PC-3 (cell line): ENCODE measurements at regions not wholly inside any gene's neighbourhood (a gene's known extent, or its start where the extent isn't known, plus 50 kb on each side); places are given as distances from the start of the nearest gene placed in this dataset.

Experiments used
- ATAC-seq: fragments of 200-7000 bp; cut with Tn5 transposase; 2 replicates; pipeline ENCODE4 v1.9.1; 2020; ENCODE audit warnings: mild to moderate bottlenecking, moderate library complexity
- BruUV-seq: library from RNA; stranded (reverse); fragments of 400-500 nt; replicated peaks from 2 replicates; lab custom pipeline; 2021; lab: Mats Ljungman, UMichigan
- CTCF ChIA-PET: fragments of 300-600 bp; sonication (Branson Sonifier 250); formaldehyde crosslinking; loops from one replicate; lab custom pipeline; 2022; ENCODE audit warnings: antibody characterized with exemption; lab: Charles Lee
- POLR2A ChIA-PET: fragments of 300-600 bp; sonication (Branson Sonifier 250); formaldehyde crosslinking; loops from one replicate; lab custom pipeline; 2022; ENCODE audit warnings: antibody characterized with exemption; ENCODE audit not compliant: unreplicated experiment; lab: Charles Lee
- DNase-seq: peaks from one replicate; pipeline ENCODE4 v3.0.0-alpha.2; 2015
- H2AFZ ChIP-seq: fragments of 300-600 bp; sonication (generic); 2 replicates; pipeline ENCODE4 v1.6.0; 2016; ENCODE audit warnings: antibody characterized with exemption, low read length
- H3F3A ChIP-seq: fragments of 300-600 bp; sonication (generic); one replicate; pipeline ENCODE4 v1.6.0; 2017; ENCODE audit warnings: antibody characterized with exemption, low read length, control low read depth, mild to moderate bottlenecking; ENCODE audit not compliant: unreplicated experiment
- H3K27ac ChIP-seq: fragments of 300-600 bp; sonication (generic); 2 replicates; pipeline ENCODE4 v1.5.1; 2016; ENCODE audit warnings: mild to moderate bottlenecking, low read length
- H3K27me3 ChIP-seq: fragments of 300-600 bp; sonication (generic); 2 replicates; pipeline ENCODE4 v1.6.1; 2016; ENCODE audit warnings: low read length, mixed read lengths
- H3K36me3 ChIP-seq: fragments of 300-600 bp; sonication (generic); 2 replicates; pipeline ENCODE4 v1.6.1; 2016; ENCODE audit warnings: low read depth, mixed run types, low read length, mixed read lengths
- H3K4me1 ChIP-seq: fragments of 300-600 bp; sonication (generic); 2 replicates; pipeline ENCODE4 v1.5.1; 2016; ENCODE audit warnings: low read length; ENCODE audit not compliant: insufficient read depth
- H3K4me2 ChIP-seq: fragments of 300-600 bp; sonication (generic); 2 replicates; pipeline ENCODE4 v1.6.0; 2016; ENCODE audit warnings: low read length
- H3K4me3 ChIP-seq: fragments of 300-600 bp; sonication (generic); 2 replicates; pipeline ENCODE4 v1.5.1; 2016; ENCODE audit warnings: mild to moderate bottlenecking, low read length, mixed read lengths
- H3K79me2 ChIP-seq: fragments of 300-600 bp; sonication (generic); 2 replicates; pipeline ENCODE4 v1.6.1; 2017; ENCODE audit warnings: low read length, mixed read lengths
- H3K9ac ChIP-seq: fragments of 300-600 bp; sonication (generic); 2 replicates; pipeline ENCODE4 v1.6.0; 2016; ENCODE audit warnings: mild to moderate bottlenecking, low read length
- H3K9me2 ChIP-seq: fragments of 300-600 bp; sonication (generic); replicated peaks from 2 replicates; pipeline ENCODE4 v1.6.1; 2016; ENCODE audit warnings: mixed run types, low read length, mixed read lengths
- H3K9me3 ChIP-seq: fragments of 300-600 bp; sonication (generic); 2 replicates; pipeline ENCODE4 v1.6.1; 2016; ENCODE audit warnings: low read length, mixed read lengths
- H4K20me1 ChIP-seq: fragments of 300-600 bp; sonication (generic); 2 replicates; pipeline ENCODE4 v1.6.1; 2016; ENCODE audit warnings: low read length, mixed read lengths
- CTCF ChIP-seq: fragments of 300-600 bp; sonication (generic); conservative IDR thresholded peaks from 2 replicates; pipeline ENCODE4 v1.5.1; 2017; ENCODE audit warnings: antibody characterized with exemption, low read depth, mild to moderate bottlenecking, low read length
- EZH2 ChIP-seq: fragments of 300-600 bp; sonication (generic); IDR thresholded peaks from one replicate; pipeline ENCODE4 v1.6.1; 2017; ENCODE audit warnings: antibody characterized with exemption, mild to moderate bottlenecking, low read length; ENCODE audit not compliant: unreplicated experiment
- EZH2phosphoT487 ChIP-seq: fragments of 300-600 bp; sonication (generic); IDR thresholded peaks from 2 replicates; pipeline ENCODE4 v1.6.1; 2018; ENCODE audit warnings: mild to moderate bottlenecking, antibody characterized with exemption, low read length, borderline replicate concordance
- intact Hi-C: fragments of 100-400 bp; cut with micrococcal nuclease; formaldehyde crosslinking; loops from 2 replicates; pipeline ENCODE4 v1.9.0; 2023

- no peak for ATAC-seq
- Histone ChIP-seq H3K9me3 (no peaks in the 10 kb centered on the region), H3K4me2 (no peak overlapping the region), H3K4me3 (no peak overlapping the region), H3K27me3 (peaks cover 3% of the 10 kb centered on the region; the same call in 1 of the 2 replicates), H3K4me1 (no peaks in the 10 kb centered on the region), H4K20me1 (no peaks in the 10 kb centered on the region), H3K27ac (no peak overlapping the region), H3K36me3 (no peaks in the 10 kb centered on the region), H3F3A (no peaks in the 10 kb centered on the region), H2AFZ (no peak overlapping the region), H3K9me2 (no peaks in the 10 kb centered on the region), H3K79me2 (no peaks in the 10 kb centered on the region), H3K9ac (no peak overlapping the region)
- CTCF ChIA-PET = no interaction called here
- POLR2A ChIA-PET = no interaction called here
- intact Hi-C loops = no loop called here
- no peak for DNase-seq
- BruUV-seq = no TSS peak
- no peak for TF ChIP-seq EZH2
- no peak for TF ChIP-seq CTCF
- no peak for TF ChIP-seq EZH2phosphoT487
Measured at GRCh38 chr4:127448986-127449385, 183.8 kb upstream of the INTU start.

- no peaks in the 10 kb centered on the region for H3K4me1 ChIP-seq
- ATAC-seq = no peak
- ChIA-PET CTCF (no interaction called here), POLR2A (no interaction called here)
- H3K27ac ChIP-seq = no peak overlapping the region
- H4K20me1 ChIP-seq = no peaks in the 10 kb centered on the region
- TF ChIP-seq EZH2phosphoT487 (no peak), CTCF (no peak), EZH2 (no peak)
- H3K9me3 ChIP-seq = no peaks in the 10 kb centered on the region
- peaks cover 3% of the 10 kb centered on the region; the same call in 1 of the 2 replicates for H3K27me3 ChIP-seq
- H3K4me2 ChIP-seq = no peak overlapping the region
- DNase-seq = no peak
- no peak overlapping the region for H2AFZ ChIP-seq
- intact Hi-C loops = no loop called here
- H3F3A ChIP-seq = no peaks in the 10 kb centered on the region
- no peak overlapping the region for H3K4me3 ChIP-seq
- no TSS peak for BruUV-seq
- no peaks in the 10 kb centered on the region for H3K79me2 ChIP-seq
- H3K36me3 ChIP-seq = no peaks in the 10 kb centered on the region
- no peak overlapping the region for H3K9ac ChIP-seq
- H3K9me2 ChIP-seq = no peaks in the 10 kb centered on the region
Measured at GRCh38 chr4:127449449-127449848, 183.3 kb upstream of the INTU start.

GRCh38 chr4:127450276-127450675 lies 182.5 kb upstream of the INTU start:
- H3F3A ChIP-seq = no peaks in the 10 kb centered on the region
- H3K4me3 ChIP-seq = no peak overlapping the region
- TF ChIP-seq EZH2phosphoT487 (no peak), CTCF (no peak), EZH2 (no peak)
- no peak overlapping the region for H3K9ac ChIP-seq
- H3K36me3 ChIP-seq = no peaks in the 10 kb centered on the region
- H3K4me1 ChIP-seq = no peaks in the 10 kb centered on the region
- H3K9me2 ChIP-seq = no peaks in the 10 kb centered on the region
- no peaks in the 10 kb centered on the region for H3K9me3 ChIP-seq
- POLR2A ChIA-PET = no interaction called here
- peaks cover 3% of the 10 kb centered on the region; the same call in 1 of the 2 replicates for H3K27me3 ChIP-seq
- H3K27ac ChIP-seq = no peak overlapping the region
- ATAC-seq = no peak
- no TSS peak for BruUV-seq
- CTCF ChIA-PET = no interaction called here
- no peaks in the 10 kb centered on the region for H4K20me1 ChIP-seq
- no peak overlapping the region for H3K4me2 ChIP-seq
- DNase-seq = no peak
- no peaks in the 10 kb centered on the region for H3K79me2 ChIP-seq
- intact Hi-C loops = no loop called here
- H2AFZ ChIP-seq = no peak overlapping the region
